ENCODE measurements at regions not wholly inside any gene's neighbourhood (a gene's known extent, or its start where the extent isn't known, plus 50 kb on each side); places are given as distances from the start of the nearest gene placed in this dataset.

DNA sequence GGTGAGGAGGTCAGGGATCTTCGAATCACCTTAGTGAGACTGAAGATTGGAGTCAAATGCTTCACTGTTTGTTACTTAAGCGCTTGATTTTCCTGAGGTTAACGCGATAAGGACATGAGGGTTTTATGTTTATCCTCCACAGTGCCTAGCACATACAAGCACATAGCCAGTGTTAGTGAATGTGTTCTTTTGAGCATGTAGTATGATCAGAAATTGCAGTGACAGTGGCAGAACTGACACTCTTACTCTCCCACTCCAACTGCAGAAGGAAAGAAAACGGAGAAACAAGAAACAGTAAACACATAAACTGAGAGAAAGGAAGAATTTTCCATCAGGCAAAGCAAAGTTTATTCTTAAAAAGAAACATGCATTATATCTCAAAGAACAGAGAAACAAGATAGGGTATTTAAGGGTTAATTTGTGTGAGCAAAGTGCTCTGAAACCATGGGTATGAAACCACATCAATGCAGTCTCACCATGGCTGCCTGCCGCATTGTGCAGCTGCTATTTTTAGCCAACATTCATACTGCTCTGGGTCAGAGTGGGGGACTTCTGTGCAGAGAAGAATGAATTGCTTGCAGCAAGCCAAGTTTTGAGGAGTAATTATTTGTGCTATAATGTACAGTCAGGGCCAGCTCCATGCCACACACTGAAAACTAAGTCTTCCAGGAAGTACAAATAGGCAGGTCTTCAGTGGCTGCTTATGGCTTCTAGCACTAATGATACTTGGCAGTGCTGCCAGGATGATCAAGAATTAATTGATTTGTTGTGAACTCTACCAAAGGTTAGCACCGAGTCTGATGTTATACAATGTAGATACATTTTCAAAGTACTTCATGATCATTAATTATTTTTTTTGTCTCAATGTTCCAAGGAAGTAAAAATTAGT lies 152.0 kb downstream of the MACC1 start:
- no peak overlapping the region for H2AFZ ChIP-seq
- ChIA-PET CTCF (no interaction called here), POLR2A (ENCODE audit: unreplicated experiment) (no interaction called here)
- H3K4me3 ChIP-seq: no peak overlapping the region
- no peaks in the 10 kb centered on the region for H3K4me1 ChIP-seq (replicated peaks; ENCODE audit: insufficient read depth)
- no peak overlapping the region for H3K4me2 ChIP-seq
- intact Hi-C loops (cut with micrococcal nuclease; ENCODE audit: unreplicated experiment): no loop called here
- no peak overlapping the region for H3K27ac ChIP-seq
- H3K9me2 ChIP-seq (ENCODE audit: insufficient read depth): no peaks in the 10 kb centered on the region
- H3F3A ChIP-seq (ENCODE audit: insufficient read depth, low read depth): no peaks in the 10 kb centered on the region
- no peak for TF ChIP-seq EZH2 (IDR thresholded peaks at IDR 0.05; ENCODE audit: low read depth)
- no peaks in the 10 kb centered on the region for H4K20me1 ChIP-seq (ENCODE audit: insufficient read depth)
- DNase-seq: peak in 1 of 2 experiments; percentile 2
- no peaks in the 10 kb centered on the region for H3K79me2 ChIP-seq (ENCODE audit: low read depth)
- no TSS peak for BruUV-seq (replicated peaks)
- no peaks in the 10 kb centered on the region for H3K27me3 ChIP-seq (ENCODE audit: insufficient read depth, low read depth)
- H3K36me3 ChIP-seq (ENCODE audit: low read depth): no peaks in the 10 kb centered on the region; the same call in 1 of the 2 replicates
- H3K9me3 ChIP-seq (ENCODE audit: insufficient read depth, low read depth): peaks cover 13% of the 10 kb centered on the region; the same call in 1 of the 2 replicates

- no peak for TF ChIP-seq EZH2 (IDR thresholded peaks at IDR 0.05; ENCODE audit: low read depth)
- TF ChIP-seq, protein P1, sequence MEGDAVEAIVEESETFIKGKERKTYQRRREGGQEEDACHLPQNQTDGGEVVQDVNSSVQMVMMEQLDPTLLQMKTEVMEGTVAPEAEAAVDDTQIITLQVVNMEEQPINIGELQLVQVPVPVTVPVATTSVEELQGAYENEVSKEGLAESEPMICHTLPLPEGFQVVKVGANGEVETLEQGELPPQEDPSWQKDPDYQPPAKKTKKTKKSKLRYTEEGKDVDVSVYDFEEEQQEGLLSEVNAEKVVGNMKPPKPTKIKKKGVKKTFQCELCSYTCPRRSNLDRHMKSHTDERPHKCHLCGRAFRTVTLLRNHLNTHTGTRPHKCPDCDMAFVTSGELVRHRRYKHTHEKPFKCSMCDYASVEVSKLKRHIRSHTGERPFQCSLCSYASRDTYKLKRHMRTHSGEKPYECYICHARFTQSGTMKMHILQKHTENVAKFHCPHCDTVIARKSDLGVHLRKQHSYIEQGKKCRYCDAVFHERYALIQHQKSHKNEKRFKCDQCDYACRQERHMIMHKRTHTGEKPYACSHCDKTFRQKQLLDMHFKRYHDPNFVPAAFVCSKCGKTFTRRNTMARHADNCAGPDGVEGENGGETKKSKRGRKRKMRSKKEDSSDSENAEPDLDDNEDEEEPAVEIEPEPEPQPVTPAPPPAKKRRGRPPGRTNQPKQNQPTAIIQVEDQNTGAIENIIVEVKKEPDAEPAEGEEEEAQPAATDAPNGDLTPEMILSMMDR (conservative IDR thresholded peaks at IDR 0.05): no peak
- no TSS peak for BruUV-seq (replicated peaks)
- H3K4me2 ChIP-seq: no peak overlapping the region
- no peak overlapping the region for H3K4me3 ChIP-seq
- intact Hi-C loops (cut with micrococcal nuclease; ENCODE audit: unreplicated experiment): no loop called here
- DNase-seq: no peak
- no peaks in the 10 kb centered on the region for H4K20me1 ChIP-seq (ENCODE audit: insufficient read depth)
- no peak overlapping the region for H2AFZ ChIP-seq
- no peaks in the 10 kb centered on the region for H3K4me1 ChIP-seq (replicated peaks; ENCODE audit: insufficient read depth)
- POLR2A ChIA-PET (ENCODE audit: unreplicated experiment): no interaction called here
- H3K9me2 ChIP-seq (ENCODE audit: insufficient read depth): no peaks in the 10 kb centered on the region
- no peaks in the 10 kb centered on the region; the same call in 1 of the 2 replicates for H3K36me3 ChIP-seq (ENCODE audit: low read depth)
- H3K27ac ChIP-seq: no peak overlapping the region
- H3K79me2 ChIP-seq (ENCODE audit: low read depth): no peaks in the 10 kb centered on the region
- peaks cover 13% of the 10 kb centered on the region; the same call in 1 of the 2 replicates for H3K9me3 ChIP-seq (ENCODE audit: insufficient read depth, low read depth)
- CTCF ChIA-PET: no interaction called here
- no peaks in the 10 kb centered on the region for H3F3A ChIP-seq (ENCODE audit: insufficient read depth, low read depth)
- no peaks in the 10 kb centered on the region for H3K27me3 ChIP-seq (ENCODE audit: insufficient read depth, low read depth)
These were observed 152.8 kb downstream of the MACC1 start for GRCh38 chr7:20064181-20064970.

DNA sequence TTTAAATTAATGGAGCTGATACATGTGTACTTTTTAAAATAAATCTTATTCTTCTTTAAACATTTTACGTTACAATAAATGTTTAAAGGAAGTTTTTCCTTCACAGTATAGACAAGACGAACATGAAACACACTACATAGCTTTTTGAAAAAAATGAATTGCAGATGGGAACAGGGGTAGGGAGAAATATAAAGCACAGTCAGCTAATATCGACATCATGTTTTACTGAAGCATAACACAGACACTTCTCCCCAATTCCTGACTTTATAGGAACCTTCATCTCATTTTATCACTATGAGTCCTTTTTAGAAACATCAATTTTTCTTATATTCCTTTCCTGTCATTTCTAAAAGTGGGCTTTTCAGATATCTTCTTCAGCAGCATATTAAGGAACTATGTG lies 153.5 kb downstream of the MACC1 start:
- CTCF ChIA-PET: no interaction called here
- Histone ChIP-seq H3K9me2 (ENCODE audit: insufficient read depth) (no peaks in the 10 kb centered on the region), H3K27me3 (ENCODE audit: insufficient read depth, low read depth) (no peaks in the 10 kb centered on the region), H3K79me2 (ENCODE audit: low read depth) (no peaks in the 10 kb centered on the region), H2AFZ (no peak overlapping the region), H3K4me1 (replicated peaks; ENCODE audit: insufficient read depth) (no peaks in the 10 kb centered on the region), H3K27ac (no peak overlapping the region), H3K36me3 (ENCODE audit: low read depth) (no peaks in the 10 kb centered on the region; the same call in 1 of the 2 replicates), H3F3A (ENCODE audit: insufficient read depth, low read depth) (no peaks in the 10 kb centered on the region), H4K20me1 (ENCODE audit: insufficient read depth) (no peaks in the 10 kb centered on the region), H3K4me2 (no peak overlapping the region), H3K9me3 (ENCODE audit: insufficient read depth, low read depth) (peaks cover 13% of the 10 kb centered on the region; the same call in 1 of the 2 replicates), H3K4me3 (no peak overlapping the region)
- TF ChIP-seq, protein P1 (conservative IDR thresholded peaks at IDR 0.05): no peak
- no peak for TF ChIP-seq EZH2 (IDR thresholded peaks at IDR 0.05; ENCODE audit: low read depth)
- POLR2A ChIA-PET (ENCODE audit: unreplicated experiment): no interaction called here
- BruUV-seq (replicated peaks): no TSS peak
- intact Hi-C loops (cut with micrococcal nuclease; ENCODE audit: unreplicated experiment): no loop called here
- DNase-seq: no peak
